Renal pelvis (tissue), 1 donor: ENCODE measurements at regions not wholly inside any gene's neighbourhood (a gene's known extent, or its start where the extent isn't known, plus 50 kb on each side); places are given as distances from the start of the nearest gene placed in this dataset.

Experiments
- DNase-seq: peaks from one replicate; pipeline ENCODE4 v3.0.0-alpha.2; 2013

- DNase-seq, result no peak
These were observed 208.3 kb upstream of the RUNX1 start for GRCh38 chr21:35257413-35257812.

DNA sequence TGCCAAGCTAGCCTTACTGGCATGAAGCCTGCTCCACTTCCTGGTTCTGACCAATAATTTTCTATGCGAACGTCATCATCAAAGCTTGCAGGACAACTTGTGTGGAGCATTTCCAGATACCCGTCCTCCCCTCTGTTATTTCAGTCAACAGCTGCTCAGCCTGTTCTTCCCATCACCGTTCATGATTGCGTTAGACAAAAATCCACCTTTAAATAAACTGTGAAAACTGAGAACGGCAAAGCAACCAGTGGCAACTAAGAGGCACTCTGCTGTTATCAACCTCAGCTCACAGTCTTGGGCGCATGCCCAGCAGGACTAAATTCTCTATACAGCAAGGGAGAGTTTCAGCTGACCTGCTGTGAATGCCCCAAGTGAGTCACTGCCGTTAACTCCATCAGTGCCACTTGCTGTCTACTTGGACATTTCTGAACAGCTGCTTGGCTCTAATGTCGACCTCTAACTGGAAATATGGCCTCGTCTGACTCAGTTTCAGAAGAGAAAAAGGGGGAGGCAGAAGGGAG is 207.4 kb upstream of the RUNX1 start:
- DNase-seq, result peak; percentile 42

DNA sequence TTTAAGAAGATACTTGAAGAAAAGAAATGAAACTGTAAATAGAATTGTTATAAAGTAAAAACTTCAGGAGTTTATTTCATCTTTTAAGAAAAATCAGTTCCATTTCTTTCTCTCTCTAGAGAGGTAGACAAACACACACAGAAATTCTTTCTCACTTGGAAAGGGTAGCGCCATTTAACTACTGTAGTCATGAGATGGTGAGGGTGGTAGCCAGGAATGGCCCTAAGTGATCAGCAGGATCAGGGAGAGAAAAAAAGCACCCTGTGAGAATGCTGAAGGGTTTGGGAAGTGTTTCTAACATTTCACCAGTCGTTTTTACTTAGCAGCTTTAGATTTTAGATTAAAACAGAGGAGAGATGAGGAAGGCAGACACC is 205.7 kb upstream of the RUNX1 start:
- DNase-seq, result no peak

GRCh38 chr21:35254006-35254764 is 205.1 kb upstream of the RUNX1 start:
- DNase-seq, result no peak

- no peak for DNase-seq
These were observed 203.7 kb upstream of the RUNX1 start for GRCh38 chr21:35252831-35253230.

DNA sequence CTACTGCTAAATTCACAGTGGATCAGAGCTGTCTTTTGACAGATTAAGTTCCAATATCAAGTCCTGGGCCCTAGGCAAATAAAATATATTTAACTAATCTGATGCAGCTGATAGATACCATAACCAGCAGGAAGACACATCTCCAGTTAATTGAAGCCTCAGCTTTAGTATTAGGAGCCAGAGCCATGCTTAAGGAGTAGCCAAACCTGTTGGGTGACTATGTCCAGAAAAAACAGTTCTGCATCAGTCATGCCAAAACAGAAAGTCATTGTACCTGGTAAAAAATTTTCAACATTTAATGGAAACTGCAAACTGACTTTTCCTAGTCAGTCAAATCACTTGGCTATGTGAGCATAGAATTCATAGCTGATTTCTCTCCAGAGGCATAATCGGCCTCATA is 200.5 kb upstream of the RUNX1 start:
- no peak for DNase-seq

DNA sequence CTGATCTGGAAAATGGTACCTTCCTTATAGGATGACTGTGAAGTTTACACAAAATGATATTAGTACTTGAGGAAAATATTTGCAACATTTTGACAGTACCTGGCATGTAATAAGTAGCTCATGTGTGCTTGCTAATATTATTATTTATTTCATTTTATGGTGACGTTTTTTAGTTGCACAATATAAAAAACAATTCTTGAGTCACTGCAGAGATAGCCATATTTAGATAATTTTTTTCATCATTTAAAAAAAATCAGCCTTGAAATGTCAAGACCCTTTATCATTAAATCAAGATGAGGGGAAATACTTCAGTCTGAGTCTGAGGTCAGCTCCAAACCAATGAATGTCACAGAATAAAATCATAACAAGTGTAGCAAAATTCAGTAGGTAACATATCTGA is 196.8 kb upstream of the RUNX1 start:
- DNase-seq, result no peak

- no peak for DNase-seq
These were observed 195.4 kb upstream of the RUNX1 start for GRCh38 chr21:35244514-35244913.

DNA sequence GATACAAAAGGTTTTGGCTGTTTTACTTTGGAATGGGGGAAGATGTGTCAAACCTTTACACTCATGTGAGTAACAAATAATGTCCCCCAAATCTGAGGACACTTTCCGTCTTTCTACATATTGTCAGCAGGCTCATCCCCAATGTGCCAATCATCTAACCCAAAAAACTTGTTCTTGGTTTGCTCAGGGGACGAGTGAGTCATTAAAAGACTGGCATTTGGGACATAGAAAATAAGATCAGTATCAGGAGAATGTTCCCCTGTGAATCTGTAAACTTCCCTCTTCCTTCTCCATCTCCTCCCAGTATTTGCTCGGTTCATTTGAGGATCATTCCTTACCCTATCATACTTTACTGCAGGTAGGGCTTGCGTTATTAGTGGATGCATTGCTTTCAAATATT is 194.1 kb upstream of the RUNX1 start:
- no peak for DNase-seq

GRCh38 chr21:35239811-35240219 is 190.7 kb upstream of the RUNX1 start:
- no peak for DNase-seq

- DNase-seq, result no peak
These were observed 189.0 kb upstream of the RUNX1 start for GRCh38 chr21:35238119-35238518.

DNA sequence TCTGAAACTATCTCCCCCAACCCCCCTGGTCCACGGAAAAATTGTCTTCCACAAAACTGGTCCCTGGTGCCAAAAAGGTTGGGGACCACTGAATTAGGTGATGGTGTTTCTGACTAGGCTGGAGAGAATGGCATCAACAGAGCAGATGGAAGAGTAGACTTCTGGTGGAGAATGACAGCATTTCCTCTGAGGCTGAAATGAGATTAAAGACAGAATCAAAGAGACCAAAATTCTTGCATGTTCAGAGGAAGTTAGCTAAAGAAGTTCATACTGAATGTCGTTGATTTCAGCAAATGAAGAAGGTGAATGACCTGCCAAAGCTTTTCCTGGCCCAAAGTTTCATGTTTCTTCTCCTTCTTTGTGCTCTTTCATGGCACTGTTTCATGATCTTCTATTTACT is 188.2 kb upstream of the RUNX1 start:
- no peak for DNase-seq

DNA sequence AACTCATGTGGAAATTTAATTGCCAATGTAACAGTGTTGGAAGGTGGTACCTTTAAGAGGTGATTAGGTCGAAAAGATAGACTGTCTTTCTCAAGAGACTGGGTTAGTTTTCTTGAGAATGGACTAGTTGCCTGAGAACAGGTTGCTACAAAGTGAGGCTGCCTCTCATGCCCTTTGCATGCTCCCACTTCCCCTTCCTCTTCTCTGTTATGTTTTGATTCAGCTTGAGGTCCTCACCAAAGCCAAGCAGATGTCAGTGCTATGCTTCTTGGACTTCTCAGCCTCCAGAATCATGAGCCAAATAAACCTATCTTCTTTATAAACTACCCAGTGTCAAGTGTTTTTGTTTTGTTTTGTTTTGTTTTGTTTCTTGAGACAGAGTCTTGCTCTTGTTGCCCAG is 187.0 kb upstream of the RUNX1 start:
- DNase-seq, result no peak

- DNase-seq, result no peak
These were observed 185.6 kb upstream of the RUNX1 start for GRCh38 chr21:35234725-35235124.

GRCh38 chr21:35233756-35234155 is 184.7 kb upstream of the RUNX1 start:
- DNase-seq, result no peak

GRCh38 chr21:35232545-35233176 is 183.6 kb upstream of the RUNX1 start:
- DNase-seq, result no peak

DNA sequence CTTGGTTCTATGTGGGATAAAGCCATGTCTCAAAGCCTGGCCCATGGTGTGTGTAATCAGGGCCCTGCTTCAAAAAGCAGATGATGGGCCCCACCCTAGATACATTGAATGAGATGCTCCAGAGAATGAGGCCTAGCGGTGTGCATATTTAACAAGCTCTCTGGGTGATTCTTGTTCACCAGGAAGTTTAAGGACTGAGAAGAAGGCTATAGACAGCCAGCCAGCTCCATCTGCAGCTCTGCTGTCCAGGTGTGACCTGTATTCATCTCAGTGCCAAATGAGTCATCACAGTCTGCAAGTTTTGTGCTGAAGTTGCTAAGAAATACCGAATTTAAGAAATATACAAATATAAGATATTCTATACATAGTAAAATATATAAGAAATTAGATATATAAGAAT is 182.0 kb upstream of the RUNX1 start:
- no peak for DNase-seq

DNA sequence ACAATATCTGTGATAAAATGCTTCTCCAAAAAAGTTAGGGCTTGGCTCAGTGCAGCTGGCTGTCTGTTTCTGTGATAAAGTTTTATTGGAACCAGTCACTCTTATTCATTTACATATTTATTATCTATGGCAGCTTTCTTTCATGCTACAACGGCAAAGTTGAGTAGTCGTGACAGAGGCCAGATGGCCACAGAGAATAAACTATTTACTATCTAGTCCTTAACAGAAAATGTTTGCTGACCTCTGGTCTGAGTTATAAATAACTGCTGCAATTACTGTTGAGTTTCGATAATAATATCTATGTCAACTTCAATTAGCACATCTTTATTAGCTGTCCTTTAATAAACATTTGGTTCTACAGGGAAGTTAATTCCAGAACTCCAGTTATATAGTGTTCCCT is 180.2 kb upstream of the RUNX1 start:
- no peak for DNase-seq

GRCh38 chr21:35227786-35228185 is 178.7 kb upstream of the RUNX1 start:
- no peak for DNase-seq

DNA sequence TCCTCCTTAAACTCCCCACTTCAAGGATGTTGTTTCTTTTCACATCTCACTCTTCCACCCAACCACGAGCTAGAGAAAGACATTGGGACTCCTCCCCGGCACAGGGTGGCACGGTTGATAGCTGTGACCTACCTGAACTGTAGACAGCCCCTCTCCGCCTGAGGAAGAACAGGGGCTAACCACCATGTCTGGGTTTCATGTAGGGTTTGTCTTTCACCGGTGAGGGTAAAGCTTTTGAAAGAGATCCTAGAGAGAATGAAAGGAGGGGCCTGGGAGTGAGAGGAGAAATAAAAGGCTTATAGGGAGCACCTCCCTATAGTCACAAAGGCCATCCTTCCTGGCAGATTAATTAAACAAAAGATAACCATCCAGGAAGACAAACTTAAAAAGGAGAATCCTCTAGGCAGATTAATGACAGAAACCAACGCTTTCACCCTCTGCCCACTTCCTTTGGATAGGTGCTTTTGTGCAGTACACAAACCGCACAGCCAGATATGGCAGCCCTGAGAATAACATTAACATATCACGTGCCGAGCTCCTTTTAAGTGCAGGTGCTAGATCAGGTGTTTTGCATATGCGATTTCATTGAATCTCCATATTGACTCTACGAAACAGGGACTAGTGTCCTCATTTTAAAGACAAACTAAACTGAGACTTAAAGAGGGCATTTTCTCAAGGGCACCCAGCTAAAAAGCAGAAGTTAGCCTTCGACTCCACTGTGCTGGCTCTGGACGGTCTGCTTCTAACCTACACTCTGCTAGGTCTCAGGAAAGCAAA is 178.1 kb upstream of the RUNX1 start:
- DNase-seq, result no peak

DNA sequence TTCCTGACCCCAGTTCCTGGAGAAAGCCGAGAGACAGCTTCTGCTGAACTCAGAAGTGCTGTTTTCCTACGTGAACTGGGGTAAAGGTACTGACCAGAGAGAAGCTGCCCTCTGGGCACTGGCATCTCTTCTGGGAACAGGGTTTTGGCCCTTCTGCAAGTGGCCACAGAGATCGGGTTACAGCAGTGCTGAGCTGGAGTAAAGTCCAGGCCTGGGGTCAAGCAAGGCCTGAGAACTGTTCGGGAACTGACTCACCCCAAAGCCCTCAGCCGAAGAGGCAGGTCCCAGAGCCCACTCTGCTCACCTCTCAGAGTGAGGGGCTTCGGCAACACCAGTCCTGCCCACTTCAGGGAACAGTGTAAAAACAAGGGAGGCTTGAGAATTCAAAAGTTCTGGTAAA is 177.2 kb upstream of the RUNX1 start:
- DNase-seq, result no peak

- DNase-seq, result no peak
These were observed 176.5 kb upstream of the RUNX1 start for GRCh38 chr21:35225573-35225972.
